ENCODE measurements at regions not wholly inside any gene's neighbourhood (a gene's known extent, or its start where the extent isn't known, plus 50 kb on each side); places are given as distances from the start of the nearest gene placed in this dataset.
A peak's percentile ranks its signal among the peaks of the same experiment; 100 is the strongest.

DNA sequence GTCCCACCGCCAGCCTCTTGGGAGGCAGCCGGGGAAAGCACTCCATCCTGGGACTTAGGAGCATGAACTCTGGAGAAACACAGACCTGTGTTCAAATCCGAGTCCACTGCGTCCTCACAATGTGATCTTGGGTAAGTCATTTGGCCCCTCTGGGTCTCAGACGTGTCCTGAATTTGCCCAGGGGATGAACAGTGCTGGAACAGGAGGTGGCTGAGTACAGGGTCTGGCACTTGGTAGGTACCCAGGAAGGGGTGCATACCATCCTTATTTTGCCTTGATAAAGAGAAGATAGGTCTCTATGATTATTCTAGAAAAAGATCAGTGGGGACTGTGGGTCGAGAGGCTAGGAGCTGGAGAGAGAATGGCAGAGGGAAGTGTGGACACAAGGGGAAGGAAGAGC lies 135.7 kb downstream of the FGF18 start:
- no peak for DNase-seq (ENCODE audit: low read depth)
- TF ChIP-seq, protein P1, sequence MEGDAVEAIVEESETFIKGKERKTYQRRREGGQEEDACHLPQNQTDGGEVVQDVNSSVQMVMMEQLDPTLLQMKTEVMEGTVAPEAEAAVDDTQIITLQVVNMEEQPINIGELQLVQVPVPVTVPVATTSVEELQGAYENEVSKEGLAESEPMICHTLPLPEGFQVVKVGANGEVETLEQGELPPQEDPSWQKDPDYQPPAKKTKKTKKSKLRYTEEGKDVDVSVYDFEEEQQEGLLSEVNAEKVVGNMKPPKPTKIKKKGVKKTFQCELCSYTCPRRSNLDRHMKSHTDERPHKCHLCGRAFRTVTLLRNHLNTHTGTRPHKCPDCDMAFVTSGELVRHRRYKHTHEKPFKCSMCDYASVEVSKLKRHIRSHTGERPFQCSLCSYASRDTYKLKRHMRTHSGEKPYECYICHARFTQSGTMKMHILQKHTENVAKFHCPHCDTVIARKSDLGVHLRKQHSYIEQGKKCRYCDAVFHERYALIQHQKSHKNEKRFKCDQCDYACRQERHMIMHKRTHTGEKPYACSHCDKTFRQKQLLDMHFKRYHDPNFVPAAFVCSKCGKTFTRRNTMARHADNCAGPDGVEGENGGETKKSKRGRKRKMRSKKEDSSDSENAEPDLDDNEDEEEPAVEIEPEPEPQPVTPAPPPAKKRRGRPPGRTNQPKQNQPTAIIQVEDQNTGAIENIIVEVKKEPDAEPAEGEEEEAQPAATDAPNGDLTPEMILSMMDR (IDR thresholded peaks at IDR 0.05; ENCODE audit: insufficient read depth, low read depth, low read length), result no peak
- H3K4me3 ChIP-seq (ENCODE audit: low read depth, low read length), result no peak overlapping the region

DNA sequence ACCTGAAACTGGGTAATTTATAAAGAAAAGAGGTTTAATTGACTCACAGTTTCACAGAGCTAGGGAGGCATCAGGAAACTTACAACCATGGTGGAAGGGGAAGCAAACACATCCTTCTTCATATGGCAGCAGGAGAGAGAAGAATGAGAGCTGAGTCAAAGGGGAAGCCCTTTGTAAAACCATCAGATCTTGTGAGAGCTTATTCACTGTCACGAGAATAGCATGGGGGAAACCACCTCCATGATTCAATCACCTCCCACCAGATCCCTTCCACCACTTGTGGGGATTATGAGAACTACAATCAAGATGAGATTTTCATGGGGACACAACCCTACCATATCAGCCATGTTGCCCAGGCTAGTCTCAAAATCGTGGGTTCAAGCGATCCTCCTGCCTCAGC lies 143.4 kb downstream of the FGF18 start:
- no peak for DNase-seq (ENCODE audit: low read depth)
- no peak overlapping the region for H3K4me3 ChIP-seq (ENCODE audit: low read depth, low read length)
- TF ChIP-seq, protein P1 (IDR thresholded peaks at IDR 0.05; ENCODE audit: insufficient read depth, low read depth, low read length), result no peak

DNA sequence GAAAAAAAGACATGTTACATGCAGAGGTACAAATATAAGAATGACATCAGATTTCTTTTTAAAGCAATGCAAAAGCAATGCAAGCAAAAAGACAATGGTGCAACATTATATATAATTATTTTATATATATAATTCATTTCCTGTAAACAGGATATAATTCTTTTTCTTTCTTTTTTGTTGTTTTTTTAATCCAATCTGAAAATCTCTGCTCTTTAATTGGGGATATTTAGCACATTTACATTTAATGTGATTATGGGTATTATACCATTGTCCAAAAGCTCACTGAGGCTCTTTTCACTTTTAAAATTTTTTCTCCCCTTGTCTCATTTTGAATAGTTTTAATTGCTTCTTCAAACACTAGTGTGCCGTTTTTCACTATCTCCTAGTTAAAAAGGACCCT lies 148.9 kb downstream of the FGF18 start:
- TF ChIP-seq, protein P1 (IDR thresholded peaks at IDR 0.05; ENCODE audit: insufficient read depth, low read depth, low read length), result no peak
- DNase-seq (ENCODE audit: low read depth), result no peak
- H3K4me3 ChIP-seq (ENCODE audit: low read depth, low read length), result no peak overlapping the region

DNA sequence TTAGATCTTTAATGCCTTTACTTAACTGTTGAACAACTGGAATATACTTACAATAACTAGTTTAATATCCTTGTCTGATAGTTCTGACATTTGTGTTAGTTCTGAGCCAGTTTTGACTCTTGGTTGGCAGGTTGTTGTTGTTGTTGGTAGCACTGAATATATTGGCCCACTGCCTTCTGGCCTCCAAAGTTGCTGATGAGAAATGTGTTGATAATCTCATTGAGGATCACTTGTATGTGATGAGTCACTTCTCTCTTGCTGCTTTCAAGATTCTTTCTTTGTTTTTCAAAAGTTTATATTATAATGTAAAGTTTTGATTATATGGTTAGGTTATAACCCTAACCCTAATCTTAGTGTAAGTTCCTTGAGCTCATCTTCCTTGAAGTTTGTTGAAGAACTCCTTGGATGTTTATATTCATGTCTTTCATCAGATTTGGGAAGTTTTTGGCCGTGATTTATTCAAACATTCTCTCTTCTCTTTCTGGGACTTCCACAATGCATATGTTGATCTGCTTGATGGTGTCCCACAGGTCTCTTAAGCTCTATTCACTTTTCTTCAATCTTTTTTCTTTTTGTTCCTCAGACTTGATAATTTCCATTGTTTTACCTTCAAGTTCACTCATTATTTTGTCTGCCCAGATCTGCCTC lies 149.7 kb downstream of the FGF18 start:
- TF ChIP-seq, protein P1 (IDR thresholded peaks at IDR 0.05; ENCODE audit: insufficient read depth, low read depth, low read length), result no peak
- H3K4me3 ChIP-seq (ENCODE audit: low read depth, low read length), result no peak overlapping the region
- no peak for DNase-seq (ENCODE audit: low read depth)

DNA sequence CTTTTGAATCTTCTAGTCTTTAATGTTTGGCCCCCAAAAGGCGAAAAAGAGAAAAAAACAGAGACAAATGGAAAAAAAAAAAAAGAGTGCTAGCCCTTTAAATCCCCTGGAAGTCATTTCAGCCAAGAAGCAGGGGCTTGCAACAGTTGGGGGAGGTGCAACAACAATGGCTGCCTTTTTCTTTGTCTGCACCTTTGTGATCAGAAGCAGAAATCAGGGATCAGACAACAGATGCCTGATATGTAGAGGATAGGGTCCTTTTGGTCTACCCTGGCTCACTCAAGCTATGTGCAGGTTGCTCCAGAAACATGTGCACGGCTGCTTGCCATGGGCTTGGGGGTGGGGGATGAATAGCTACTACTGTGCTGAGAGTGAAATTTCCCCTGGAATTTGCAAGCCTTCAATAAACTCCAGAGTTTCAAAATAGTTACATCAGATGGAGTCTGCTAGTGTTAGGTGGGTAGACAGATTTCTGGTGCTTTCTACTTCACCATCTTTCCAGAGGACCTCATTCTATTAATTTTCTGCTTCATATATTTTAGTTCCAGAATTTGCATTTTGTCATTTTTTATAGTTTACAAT lies 150.9 kb downstream of the FGF18 start:
- DNase-seq (ENCODE audit: low read depth), result peak; percentile 3
- TF ChIP-seq, protein P1 (IDR thresholded peaks at IDR 0.05; ENCODE audit: insufficient read depth, low read depth, low read length), result no peak
- H3K4me3 ChIP-seq (ENCODE audit: low read depth, low read length), result no peak overlapping the region

DNA sequence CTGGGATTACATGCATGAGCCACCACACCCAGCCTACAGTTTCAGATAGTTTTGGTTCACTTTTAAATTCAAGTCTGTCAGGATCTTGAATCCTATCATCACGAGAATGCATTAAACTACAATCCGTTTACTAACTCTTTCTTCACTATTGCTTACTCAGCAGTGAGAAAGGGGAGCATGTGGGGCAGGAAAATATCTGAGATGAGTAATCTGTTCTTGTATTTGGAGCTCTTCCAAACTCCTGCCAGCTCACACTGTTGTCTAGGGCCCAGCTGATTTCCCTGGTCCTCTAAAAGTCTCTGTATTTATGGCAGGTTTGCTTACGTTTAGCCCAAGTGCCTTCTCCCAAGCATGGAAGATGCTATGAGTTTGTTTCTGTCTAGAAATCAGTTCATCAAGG lies 152.2 kb downstream of the FGF18 start:
- TF ChIP-seq, protein P1 (IDR thresholded peaks at IDR 0.05; ENCODE audit: insufficient read depth, low read depth, low read length), result no peak
- peak; percentile 42 for DNase-seq (ENCODE audit: low read depth)
- no peak overlapping the region for H3K4me3 ChIP-seq (ENCODE audit: low read depth, low read length)

DNA sequence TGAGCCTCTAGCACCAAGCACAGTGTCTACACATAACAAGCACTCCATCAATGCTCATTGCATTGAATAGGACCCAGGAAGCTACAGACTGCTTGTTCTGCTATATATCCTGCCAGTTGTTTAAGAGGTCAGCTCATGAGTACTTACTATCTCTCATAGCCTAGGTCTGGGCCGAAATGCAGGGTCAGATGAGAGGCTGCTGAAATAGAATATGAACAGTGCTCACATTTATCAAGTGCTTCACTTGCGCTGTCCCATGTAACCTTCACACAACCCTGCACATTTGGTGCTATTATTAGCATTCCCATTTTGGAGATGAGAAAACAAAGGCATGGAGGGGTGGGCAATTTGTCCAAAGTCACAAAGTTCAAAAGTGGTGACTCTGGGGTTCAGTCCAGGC lies 153.6 kb downstream of the FGF18 start:
- no peak overlapping the region for H3K4me3 ChIP-seq (ENCODE audit: low read depth, low read length)
- no peak for DNase-seq (ENCODE audit: low read depth)
- TF ChIP-seq, protein P1 (IDR thresholded peaks at IDR 0.05; ENCODE audit: insufficient read depth, low read depth, low read length), result no peak
